GM12878 (cell line): ENCODE measurements at regions not wholly inside any gene's neighbourhood (a gene's known extent, or its start where the extent isn't known, plus 50 kb on each side); places are given as distances from the start of the nearest gene placed in this dataset.
A peak's percentile ranks its signal among the peaks of the same experiment; 100 is the strongest.

Experiments
- ATAC-seq: fragments of 200-7000 bp; cut with Tn5 transposase; 3 replicates; pipeline ENCODE4 v1.9.1; 2020; ENCODE audit warnings: mild to moderate bottlenecking, moderate library complexity
- BruUV-seq: library from RNA; stranded (reverse); fragments of 400-500 nt; replicated peaks from 2 replicates; lab custom pipeline; 2021; lab: Mats Ljungman, UMichigan
- CTCF ChIA-PET: fragments of 300-600 bp; sonication (Branson Sonifier 250); formaldehyde crosslinking; extraction: SDS; loops from one replicate; lab custom pipeline; 2021; ENCODE audit warnings: inconsistent platforms; lab: Yijun Ruan, JAX
- POLR2A ChIA-PET: fragments of 350-600 bp; formaldehyde crosslinking; extraction: SDS; loops from one replicate; lab custom pipeline; 2021; ENCODE audit warnings: inconsistent platforms; lab: Charles Lee
- RAD21 ChIA-PET: fragments of 300-600 bp; sonication (Branson Sonifier 250); formaldehyde crosslinking; loops from one replicate; lab custom pipeline; 2023; ENCODE audit warnings: antibody characterized with exemption; ENCODE audit not compliant: unreplicated experiment; lab: Charles Lee
- SMC1A ChIA-PET: fragments of 300-600 bp; sonication (Branson Sonifier 250); formaldehyde crosslinking; loops from one replicate; lab custom pipeline; 2023; ENCODE audit not compliant: unreplicated experiment, uncharacterized antibody; lab: Charles Lee
- DNase-seq: peaks from one replicate; pipeline ENCODE4 v3.0.0-alpha.2; 2011; ENCODE audit warnings: low read depth, low spot score
- FAIRE-seq: peaks from 3 replicates; lab custom pipeline; 2011; peaks lifted over from hg19 to GRCh38; lab: Jason Lieb, UNC
- H2AFZ ChIP-seq: 2 replicates; pipeline ENCODE4 v1.6.0; 2011; ENCODE audit warnings: low read depth, low read length, control low read depth; ENCODE audit not compliant: control insufficient read depth
- H3K27ac ChIP-seq: 2 replicates; pipeline ENCODE4 v1.5.1; 2011; ENCODE audit warnings: control low read depth; ENCODE audit not compliant: control insufficient read depth, insufficient read depth
- H3K27me3 ChIP-seq, 2 experiments: replicated peaks in 1 of 2; 2 replicates each; pipeline versions ENCODE4 v1.6.0 to v1.6.1; 2011; ENCODE audit warnings: low read length in 1 of 2; ENCODE audit not compliant: control insufficient read depth in 2 of 2, insufficient read depth in 2 of 2
- H3K36me3 ChIP-seq, 2 experiments: 2 replicates each; pipeline ENCODE4 v1.5.1; 2011; ENCODE audit warnings: low read length in 1 of 2; ENCODE audit not compliant: control insufficient read depth in 2 of 2, insufficient read depth in 2 of 2
- H3K4me1 ChIP-seq: 2 replicates; pipeline ENCODE4 v1.6.1; 2011; ENCODE audit warnings: mild to moderate bottlenecking, low read length, moderate library complexity, mixed read lengths; ENCODE audit not compliant: control insufficient read depth, insufficient read depth
- H3K4me2 ChIP-seq: 2 replicates; pipeline ENCODE4 v1.6.0; 2011; ENCODE audit warnings: control low read depth; ENCODE audit not compliant: control insufficient read depth, insufficient read depth
- H3K4me3 ChIP-seq: fragments of 200-600 bp; sonication (generic); 2 replicates; pipeline ENCODE4 v1.5.1; 2016
- H3K79me2 ChIP-seq: 2 replicates; pipeline ENCODE4 v1.6.0; 2011; ENCODE audit warnings: low read length; ENCODE audit not compliant: control insufficient read depth, insufficient read depth
- H3K9ac ChIP-seq: 2 replicates; pipeline ENCODE4 v1.8.0; 2011; ENCODE audit warnings: low read length, control low read depth, mixed read lengths; ENCODE audit not compliant: control insufficient read depth, insufficient read depth
- H3K9me3 ChIP-seq: replicated peaks from 3 replicates; pipeline ENCODE4 v1.5.1; 2011; ENCODE audit warnings: mild to moderate bottlenecking, low read length; ENCODE audit not compliant: control insufficient read depth, insufficient read depth
- H4K20me1 ChIP-seq: 2 replicates; pipeline ENCODE4 v1.6.0; 2011; ENCODE audit not compliant: control insufficient read depth, insufficient read depth
- BRCA1 ChIP-seq: IDR thresholded peaks from 2 replicates; pipeline ENCODE4 v1.6.1; 2011; ENCODE audit warnings: low read depth, low read length, improper control_type of control experiment
- E2F4 ChIP-seq: IDR thresholded peaks from 2 replicates; pipeline ENCODE4 v1.6.1; 2012; ENCODE audit warnings: low read depth, low read length, improper control_type of control experiment
- ESRRA ChIP-seq: IDR thresholded peaks from 2 replicates; pipeline ENCODE4 v1.6.1; 2012; ENCODE audit warnings: mild to moderate bottlenecking, low read length, improper control_type of control experiment
- FOS ChIP-seq: IDR thresholded peaks from 3 replicates; pipeline ENCODE4 v1.6.1; 2011; ENCODE audit warnings: borderline replicate concordance; ENCODE audit not compliant: insufficient read length; ENCODE audit errors: extremely low read depth
- FOXM1 ChIP-seq: IDR thresholded peaks from 2 replicates; pipeline ENCODE4 v1.6.1; 2012; ENCODE audit warnings: low read depth, mild to moderate bottlenecking, inconsistent platforms, low read length, moderate library complexity
- HDAC2 ChIP-seq: fragments of 200-600 bp; sonication (generic); IDR thresholded peaks from 2 replicates; pipeline ENCODE4 v1.6.1; 2017
- KAT2A ChIP-seq: conservative IDR thresholded peaks from 2 replicates; pipeline ENCODE4 v1.6.1; 2011; ENCODE audit warnings: low read depth, low read length; ENCODE audit not compliant: control insufficient read depth
- MEF2B ChIP-seq: fragments of 450-650 bp; IDR thresholded peaks from 2 replicates; pipeline ENCODE4 v1.6.1; 2018; ENCODE audit warnings: mild to moderate bottlenecking, moderate library complexity; ENCODE audit not compliant: partially characterized antibody, poor library complexity, severe bottlenecking
- NR2C2 ChIP-seq: IDR thresholded peaks from 2 replicates; pipeline ENCODE4 v1.6.1; 2011; ENCODE audit warnings: borderline replicate concordance, low read depth; ENCODE audit not compliant: control insufficient read depth, insufficient read length
- REST ChIP-seq: IDR thresholded peaks from 2 replicates; pipeline ENCODE4 v1.6.1; 2012; ENCODE audit warnings: mild to moderate bottlenecking, low read depth, low read length
- TBL1XR1 ChIP-seq: IDR thresholded peaks from 2 replicates; pipeline ENCODE4 v1.6.1; 2012; ENCODE audit warnings: low read depth, low read length, improper control_type of control experiment
- TCF7 ChIP-seq: IDR thresholded peaks from 2 replicates; pipeline ENCODE4 v1.6.1; 2014; ENCODE audit warnings: antibody characterized with exemption, borderline replicate concordance
- ZBTB11 ChIP-seq: fragments of 450-650 bp; formaldehyde crosslinking; IDR thresholded peaks from 2 replicates; pipeline ENCODE4 v1.5.0; 2022; ENCODE audit warnings: mild to moderate bottlenecking, missing genetic modification characterization
- ZBTB4 ChIP-seq: fragments of 450-650 bp; formaldehyde crosslinking; IDR thresholded peaks from 2 replicates; pipeline ENCODE4 v1.4.0; 2022; ENCODE audit warnings: mild to moderate bottlenecking, moderate library complexity
- WGBS: methylation state at CpG from one replicate; pipeline ENCODE4 v1.1.6; 2016; ENCODE audit warnings: low lambda C conversion rate; ENCODE audit not compliant: insufficient replicate concordance, insufficient coverage; ENCODE audit errors: missing lambda C conversion rate; 5-methylcytosine and 5-hydroxymethylcytosine counted together
- in situ Hi-C: fragments of 300-500 bp; cut with MboI; formaldehyde crosslinking; loops from 9 replicates; pipeline ENCODE4 v1.14.3; 2018; ENCODE audit warnings: mixed read lengths
- intact Hi-C: fragments of 100-400 bp; cut with micrococcal nuclease; formaldehyde crosslinking; loops from one replicate; pipeline ENCODE4 v1.14.2; 2022; ENCODE audit not compliant: unreplicated experiment

- in situ Hi-C loops = no loop called here
- 76% methylated on average over 3 of the region's 3 CpGs for WGBS
- H4K20me1 ChIP-seq = no peaks in the 10 kb centered on the region
- BruUV-seq = no TSS peak
- no peaks in the 10 kb centered on the region for H3K4me1 ChIP-seq
- no peaks in the 10 kb centered on the region for H3K9me3 ChIP-seq
- no peak overlapping the region for H3K9ac ChIP-seq
- no peak overlapping the region for H3K4me2 ChIP-seq
- ChIA-PET SMC1A (interaction anchor here (1.2 kb wide), 1 partner anchor 9 kb away, joined by 4 read pairs; no protein-coding TSS in a partner anchor), POLR2A (no interaction called here), RAD21 (no interaction called here), CTCF (no interaction called here)
- ATAC-seq (no peak), FAIRE-seq (no peak), DNase-seq (no peak)
- no peaks in the 10 kb centered on the region for H3K79me2 ChIP-seq
- H3K27me3 ChIP-seq = no peaks in the 10 kb centered on the region
- intact Hi-C loops = no loop called here
- no peaks in the 10 kb centered on the region for H3K36me3 ChIP-seq
- no peak overlapping the region for H3K27ac ChIP-seq
- H3K4me3 ChIP-seq = no peak overlapping the region
- H2AFZ ChIP-seq = 0 out of 2 replicates have a peak overlapping the region, but pooled peaks have one; percentile 4
- TF ChIP-seq KAT2A (no peak), ESRRA (no peak), TBL1XR1 (no peak), ZBTB11 (CRISPR knock-in tag) (no peak), ZBTB4 (CRISPR knock-in tag) (no peak), BRCA1 (no peak), FOS (no peak), REST (no peak), FOXM1 (no peak), NR2C2 (no peak), HDAC2 (no peak), E2F4 (no peak), MEF2B (no peak), TCF7 (no peak)
These were observed 908.1 kb downstream of the DIPK2A start for GRCh38 chr3:144879701-144880100.
